ENCODE measurements at regions not wholly inside any gene's neighbourhood (a gene's known extent, or its start where the extent isn't known, plus 50 kb on each side); places are given as distances from the start of the nearest gene placed in this dataset.

DNA sequence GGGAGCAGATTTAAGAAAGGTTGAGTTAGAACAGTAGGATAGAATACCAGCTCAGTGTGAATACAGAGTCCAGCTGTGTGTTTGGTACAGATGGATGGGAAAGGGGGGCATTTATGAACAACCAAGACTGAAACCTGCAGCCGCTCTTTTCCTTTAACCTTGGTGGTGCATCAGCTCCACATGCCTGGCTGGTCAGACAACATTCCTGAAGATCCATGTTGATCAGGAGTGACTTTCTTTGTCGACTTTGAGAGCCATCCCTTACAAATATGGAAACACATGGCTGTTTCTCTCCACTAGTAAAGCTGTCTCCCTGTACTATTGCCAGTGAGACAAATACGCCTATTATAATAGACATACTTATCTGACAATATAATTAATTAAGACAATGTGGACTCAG is 476.5 kb upstream of the IGFBP3 start (continued):
- TF ChIP-seq TCF12 (IDR thresholded peaks at IDR 0.05; ENCODE audit: low read depth, low read length) (no peak), TAF7 (optimal IDR thresholded peaks at IDR 0.05; ENCODE audit: borderline replicate concordance, low read depth, low read length) (no peak)

All from H1 (cell line).